Superior temporal gyrus (tissue), 1 donor: ENCODE measurements at regions not wholly inside any gene's neighbourhood (a gene's known extent, or its start where the extent isn't known, plus 50 kb on each side); places are given as distances from the start of the nearest gene placed in this dataset.
A peak's percentile ranks its signal among the peaks of the same experiment; 100 is the strongest.
"Not testable (repeated sequence)": the region's sequence is repeated elsewhere in the genome, so short reads cannot be mapped to it uniquely, and the experiment has no call there.

ENCODE experiments used
- DNase-seq: peaks from one replicate; pipeline ENCODE4 v3.0.0-alpha.2; 2016; ENCODE audit errors: extremely low spot score

DNA sequence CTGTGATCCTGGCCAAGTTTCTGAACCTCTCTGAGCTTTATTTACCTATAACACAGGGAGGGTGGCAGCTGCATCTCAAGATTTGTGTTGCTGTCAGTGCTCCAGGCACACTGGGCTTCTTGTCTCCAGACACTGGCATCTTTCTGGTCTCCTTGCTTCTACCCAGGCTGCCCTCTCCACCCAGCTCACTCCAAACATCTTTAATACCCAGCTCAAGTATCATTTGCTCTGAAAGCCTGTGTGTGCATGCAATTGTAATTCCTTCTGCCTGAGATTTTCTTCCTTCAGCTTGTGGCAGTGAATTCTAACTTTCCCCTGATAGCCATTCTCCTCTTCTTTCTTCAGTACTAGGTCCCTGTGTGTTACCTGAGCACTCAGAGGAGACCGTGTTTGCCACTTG is 50.7 kb upstream of the USP7 start:
- DNase-seq = no peak

DNA sequence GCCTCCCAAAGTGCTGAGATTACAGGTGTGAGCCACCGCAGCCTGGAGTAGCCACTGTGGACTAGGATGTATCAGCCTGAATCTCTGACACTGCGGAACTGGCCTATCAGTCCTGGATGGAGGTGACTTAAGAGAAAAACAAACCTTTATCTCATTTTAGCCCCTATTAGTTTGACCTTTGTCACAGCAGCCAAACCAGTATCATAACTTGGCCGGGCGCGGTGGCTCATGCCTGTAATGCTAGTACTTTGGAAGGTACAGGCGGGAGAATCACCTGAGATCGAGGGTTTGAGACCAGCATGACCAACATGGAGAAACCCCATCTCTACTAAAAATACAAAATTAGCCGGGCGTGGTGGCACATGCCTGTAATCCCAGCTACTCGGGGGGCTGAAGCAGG is 51.8 kb upstream of the USP7 start:
- no peak for DNase-seq

DNA sequence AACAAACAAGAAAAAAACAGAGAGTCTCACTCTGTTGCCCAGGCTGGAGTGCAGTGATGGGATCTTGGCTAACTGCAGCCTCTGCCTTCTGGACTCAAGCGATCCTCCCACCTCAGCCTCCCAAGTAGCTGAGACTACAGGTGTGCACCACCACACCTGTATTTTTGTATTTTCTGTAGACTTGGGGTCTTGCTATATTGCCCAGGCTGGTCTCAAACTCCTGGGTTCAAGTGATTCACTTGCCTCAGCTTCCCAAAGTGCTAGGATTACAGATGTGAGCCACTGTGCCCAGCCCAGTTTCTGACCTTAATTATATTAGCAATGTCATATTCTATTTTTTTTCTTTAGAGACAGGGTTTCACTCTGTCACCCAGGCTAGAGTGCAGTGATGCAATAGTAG is 52.3 kb upstream of the USP7 start:
- DNase-seq = not testable (repeated sequence)

DNA sequence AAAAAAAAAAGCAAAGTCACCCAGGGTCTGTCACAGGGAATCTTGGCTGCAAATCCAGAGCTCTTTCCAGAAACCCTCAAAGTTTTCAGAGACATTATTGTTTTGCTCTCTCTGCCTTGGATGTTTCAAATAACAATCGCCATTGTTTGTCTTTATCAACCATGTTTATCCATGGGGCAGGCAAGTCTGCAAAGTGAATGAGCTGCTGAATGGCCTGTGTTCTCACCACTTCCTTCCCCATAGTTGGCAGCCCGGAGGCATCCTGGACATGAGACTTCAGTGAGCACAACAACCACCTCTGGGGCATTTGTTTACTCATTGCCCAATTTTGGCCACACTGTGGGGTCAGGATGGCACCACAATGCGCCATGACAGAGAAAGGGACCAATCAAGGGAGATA is 53.1 kb upstream of the USP7 start:
- peak; percentile 82 for DNase-seq

DNA sequence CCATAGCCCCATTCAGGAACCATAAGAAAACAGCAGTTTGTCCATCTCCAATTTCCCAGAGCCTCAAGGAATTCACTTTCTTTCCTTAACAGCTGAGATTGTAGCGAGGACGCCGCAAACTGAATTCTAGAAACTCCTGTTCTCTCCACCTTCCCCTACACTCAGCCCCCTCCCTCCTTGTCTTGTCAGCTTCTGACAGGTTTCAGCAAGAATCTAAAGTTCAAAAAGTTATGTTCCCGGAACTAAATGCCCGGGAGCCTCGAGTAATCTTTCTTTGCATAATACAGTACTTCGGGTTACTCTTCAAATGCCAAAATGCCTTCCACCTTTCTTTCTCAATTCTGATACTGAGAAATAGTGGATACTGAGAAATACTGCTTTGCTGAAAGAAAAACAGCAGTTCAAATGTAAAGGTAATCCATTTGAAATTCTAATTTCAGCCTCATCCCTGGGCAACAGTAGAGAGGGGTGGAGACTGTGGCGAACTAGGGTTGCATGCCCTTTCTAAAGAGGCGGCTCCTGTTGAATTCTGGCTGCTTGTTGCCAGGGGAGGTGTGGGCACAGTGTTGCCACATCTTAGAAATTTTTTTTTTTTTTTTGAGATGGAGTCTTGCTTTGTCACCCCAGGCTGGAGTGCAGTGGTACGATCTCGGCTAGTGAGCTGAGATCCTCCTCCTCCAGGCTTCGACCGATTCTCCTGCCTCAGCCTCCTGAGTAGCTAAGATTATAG is 63.5 kb upstream of the USP7 start:
- DNase-seq = no peak

DNA sequence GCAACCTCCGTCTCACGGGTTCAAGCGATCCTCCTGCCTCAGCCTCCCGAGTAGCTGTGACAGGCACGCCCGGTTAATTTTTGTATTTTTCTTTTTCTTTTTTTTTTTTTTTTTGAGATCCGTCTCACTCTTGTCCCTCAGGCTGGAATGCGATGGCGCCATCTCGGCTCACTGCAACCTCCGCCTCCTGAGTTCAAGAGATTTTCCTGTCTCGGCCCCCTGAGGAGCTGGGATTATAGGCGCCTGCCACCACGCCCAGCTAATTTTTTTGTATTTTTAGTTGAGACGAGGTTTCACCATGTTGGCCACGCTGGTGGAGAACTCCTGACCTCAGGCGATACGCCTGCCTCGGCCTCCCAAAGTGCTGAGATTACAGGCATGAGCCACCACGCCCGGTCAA is 63.0 kb upstream of the HAPSTR1 start:
- DNase-seq = not testable (repeated sequence)

DNA sequence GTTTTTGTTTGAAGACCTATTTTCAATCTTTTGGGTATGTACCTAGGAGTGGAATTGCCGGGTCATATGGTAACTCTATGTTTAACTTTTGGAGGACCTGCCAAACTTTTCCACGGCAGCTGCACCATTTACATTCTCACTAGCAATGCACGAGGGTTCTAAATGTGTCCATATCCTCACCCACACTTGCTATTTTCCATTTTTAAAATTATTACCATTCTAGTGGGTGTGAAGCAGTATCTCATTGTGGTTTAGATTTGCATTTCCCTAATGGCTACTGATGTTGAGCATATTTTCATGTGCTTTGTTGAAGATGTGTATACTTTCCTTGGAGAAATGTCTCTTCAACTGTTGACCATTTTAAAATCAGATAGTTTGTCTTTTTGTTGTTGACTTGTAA is 60.3 kb upstream of the HAPSTR1 start:
- no peak for DNase-seq

DNA sequence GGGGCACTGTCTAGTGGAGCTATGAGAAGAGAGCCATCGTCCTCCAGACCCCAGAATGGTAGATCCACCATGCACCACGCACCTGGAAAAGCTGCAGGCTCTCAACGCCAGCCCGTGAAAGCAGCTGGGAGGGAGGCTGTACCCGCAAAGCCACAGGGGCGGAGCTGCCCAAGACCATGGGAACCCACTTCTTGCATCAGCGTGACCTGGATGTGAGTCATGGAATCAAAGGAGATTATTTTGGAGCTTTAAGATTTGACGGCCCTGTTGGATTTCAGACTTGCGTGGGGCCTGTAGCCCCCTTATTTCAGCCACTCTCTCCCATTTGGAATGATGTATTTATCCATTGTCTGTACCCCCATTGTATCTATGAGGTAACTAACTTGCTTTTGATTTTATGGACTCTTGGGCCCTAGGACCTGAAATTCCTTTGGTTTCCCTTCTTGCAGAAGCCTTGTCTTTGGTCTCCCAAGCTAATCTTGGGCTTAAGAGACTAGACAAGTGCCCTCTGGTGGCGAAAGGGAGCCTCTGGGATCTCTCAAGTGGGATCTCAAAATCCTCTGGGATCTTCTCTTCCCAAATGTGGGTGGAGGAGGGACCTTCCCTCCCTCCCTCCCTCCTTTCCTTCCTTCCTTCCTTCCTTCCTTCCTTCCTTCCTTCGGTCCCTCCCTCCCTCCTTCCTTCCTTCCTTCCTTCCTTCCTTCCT is 58.2 kb upstream of the HAPSTR1 start:
- peak; percentile 75 for DNase-seq

DNA sequence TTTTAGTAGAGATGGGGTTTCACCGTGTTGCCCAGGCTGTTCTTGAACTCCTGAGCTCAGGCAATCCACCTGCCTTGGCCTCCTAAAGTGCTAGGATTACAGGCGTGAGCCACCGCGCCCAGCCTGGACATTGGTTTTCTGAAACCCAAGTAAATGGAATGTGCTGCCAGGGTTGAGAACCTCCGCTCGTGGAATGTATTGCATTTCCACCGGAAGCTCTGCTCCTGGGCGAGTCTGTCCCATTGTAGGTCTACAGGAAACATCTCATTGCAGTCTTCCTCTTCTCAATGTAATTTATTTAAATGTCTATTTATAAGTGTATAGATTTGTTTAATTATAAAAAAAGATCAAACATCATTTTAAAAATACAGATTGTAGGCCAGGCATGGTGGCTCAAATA is 57.4 kb upstream of the HAPSTR1 start:
- no peak for DNase-seq

DNA sequence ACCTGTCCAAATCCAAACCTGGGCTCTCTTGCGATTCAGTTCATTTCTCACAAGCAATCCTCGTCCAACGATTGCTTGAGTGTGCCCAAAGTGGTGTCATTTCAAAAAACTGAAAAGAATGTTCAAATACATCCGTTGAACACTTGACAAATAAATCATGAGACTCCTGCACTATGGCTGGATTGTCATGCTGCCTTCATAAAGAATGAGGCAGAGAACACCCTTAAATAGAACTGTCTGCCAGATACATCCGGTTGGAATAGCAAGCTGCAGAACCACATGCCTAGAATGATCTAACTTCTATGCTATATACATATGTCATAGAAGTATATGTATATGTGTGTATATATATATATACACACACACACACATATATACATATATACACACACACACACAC is 55.4 kb upstream of the HAPSTR1 start:
- DNase-seq = no peak

DNA sequence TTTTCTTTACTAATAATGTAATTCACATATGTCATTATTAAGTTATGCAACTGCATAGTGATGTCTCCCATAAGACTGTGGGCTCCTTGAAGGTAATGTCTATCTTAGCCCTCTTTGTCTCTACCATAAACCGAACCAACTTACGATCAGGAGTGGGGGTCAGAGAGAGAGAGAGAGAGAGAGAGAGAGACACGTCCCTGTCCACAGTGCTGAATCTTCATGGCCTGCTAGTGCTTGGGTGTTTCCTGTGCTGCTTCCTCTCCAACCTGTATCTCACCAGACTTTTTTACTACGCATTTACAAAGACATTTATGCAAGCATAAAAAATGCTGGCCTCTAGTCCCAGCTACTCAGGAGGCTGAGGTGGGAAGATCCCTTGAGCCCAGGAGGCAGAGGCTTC is 52.2 kb upstream of the HAPSTR1 start:
- DNase-seq = no peak

DNA sequence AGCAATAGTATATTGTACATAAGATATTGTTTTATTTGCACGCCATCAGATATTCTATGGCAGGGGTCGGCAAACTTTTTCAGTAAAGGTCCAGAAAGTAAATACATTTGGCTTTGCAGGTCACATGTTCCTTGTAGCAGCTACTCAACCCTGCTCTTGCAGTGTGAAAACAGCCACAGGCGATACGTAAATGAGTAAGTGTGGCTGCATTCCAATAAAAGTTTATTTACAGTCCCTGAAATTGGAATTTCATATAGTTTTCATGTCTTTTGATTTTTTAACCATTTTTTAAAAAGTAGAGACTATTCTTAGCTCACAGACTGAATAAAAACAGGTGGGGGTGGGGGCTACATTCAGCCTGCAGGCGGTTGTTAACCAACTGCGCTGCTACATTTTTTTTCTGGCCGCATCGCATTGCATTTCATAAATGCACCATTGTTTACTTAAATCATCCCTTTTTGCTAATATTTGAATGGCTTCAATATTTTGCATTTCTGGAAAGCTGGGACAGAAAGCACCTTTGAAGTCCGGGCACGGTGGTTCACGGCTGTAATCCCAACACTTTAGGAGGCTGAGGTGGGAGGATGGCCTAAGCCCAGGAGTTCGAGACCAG is 50.5 kb upstream of the HAPSTR1 start:
- DNase-seq = no peak
